ENCODE measurements at regions not wholly inside any gene's neighbourhood (a gene's known extent, or its start where the extent isn't known, plus 50 kb on each side); places are given as distances from the start of the nearest gene placed in this dataset.

- DNase-seq (ENCODE audit: low read depth in 2 of 2): no peak
- no peaks in the 10 kb centered on the region for H3K4me1 ChIP-seq (ENCODE audit: control insufficient read depth, extremely low read depth, insufficient read depth, low read length)
Measured at GRCh38 chr1:87185077-87185476, 143.6 kb upstream of the LMO4 start.

GRCh38 chr1:87186346-87186745 lies 142.3 kb upstream of the LMO4 start:
- H3K4me2 ChIP-seq (ENCODE audit: extremely low read depth, insufficient read depth, low read length): no peak overlapping the region

More at GRCh38 chr1:87185077-87185476, 143.6 kb upstream of the LMO4 start:
- no peak for TF ChIP-seq EZH2 (IDR thresholded peaks at IDR 0.05; ENCODE audit: low read length, missing control alignments)
- TF ChIP-seq CTCF (conservative IDR thresholded peaks at IDR 0.05 in 1 of 2, IDR thresholded peaks at IDR 0.05 in 1 of 2; ENCODE audit: low read depth in 1 of 2, low read length in 2 of 2): no peak
- Histone ChIP-seq H3K27me3 (ENCODE audit: control insufficient read depth, insufficient read depth, low read length) (no peaks in the 10 kb centered on the region), H3K27ac (ENCODE audit: insufficient read depth, low read length) (no peak overlapping the region), H3K79me2 (ENCODE audit: control insufficient read depth, insufficient read depth, low read length) (no peaks in the 10 kb centered on the region), H3K4me3 (replicated peaks in 1 of 4; ENCODE audit: control extremely low read depth in 1 of 4, insufficient read depth in 1 of 4, low read depth in 3 of 4, low read length in 4 of 4) (no peak overlapping the region), H3K36me3 (ENCODE audit: control insufficient read depth, insufficient read depth, low read length) (no peaks in the 10 kb centered on the region), H3K9ac (ENCODE audit: insufficient read depth, low read length) (no peak overlapping the region), H3K4me2 (ENCODE audit: extremely low read depth, insufficient read depth, low read length) (no peak overlapping the region), H3K9me3 (ENCODE audit: control insufficient read depth, insufficient read depth, low read depth, low read length) (no peaks in the 10 kb centered on the region), H4K20me1 (ENCODE audit: control insufficient read depth, extremely low read depth, insufficient read depth, low read length) (no peaks in the 10 kb centered on the region), H2AFZ (ENCODE audit: low read length) (no peak overlapping the region)

GRCh38 chr1:87188640-87189039 lies 140.0 kb upstream of the LMO4 start:
- Histone ChIP-seq H3K79me2 (ENCODE audit: control insufficient read depth, insufficient read depth, low read length) (no peaks in the 10 kb centered on the region), H3K4me3 (replicated peaks in 1 of 4; ENCODE audit: control extremely low read depth in 1 of 4, insufficient read depth in 1 of 4, low read depth in 3 of 4, low read length in 4 of 4) (no peak overlapping the region), H3K4me2 (ENCODE audit: extremely low read depth, insufficient read depth, low read length) (no peak overlapping the region), H3K9ac (ENCODE audit: insufficient read depth, low read length) (no peak overlapping the region), H4K20me1 (ENCODE audit: control insufficient read depth, extremely low read depth, insufficient read depth, low read length) (no peaks in the 10 kb centered on the region), H2AFZ (ENCODE audit: low read length) (no peak overlapping the region), H3K27ac (ENCODE audit: insufficient read depth, low read length) (no peak overlapping the region), H3K4me1 (ENCODE audit: control insufficient read depth, extremely low read depth, insufficient read depth, low read length) (no peaks in the 10 kb centered on the region), H3K36me3 (ENCODE audit: control insufficient read depth, insufficient read depth, low read length) (no peaks in the 10 kb centered on the region), H3K27me3 (ENCODE audit: control insufficient read depth, insufficient read depth, low read length) (no peaks in the 10 kb centered on the region), H3K9me3 (ENCODE audit: control insufficient read depth, insufficient read depth, low read depth, low read length) (no peaks in the 10 kb centered on the region)
- DNase-seq (ENCODE audit: low read depth in 2 of 2): no peak
- TF ChIP-seq EZH2 (IDR thresholded peaks at IDR 0.05; ENCODE audit: low read length, missing control alignments) (no peak), CTCF (conservative IDR thresholded peaks at IDR 0.05 in 1 of 2, IDR thresholded peaks at IDR 0.05 in 1 of 2; ENCODE audit: low read depth in 1 of 2, low read length in 2 of 2) (no peak)

More at GRCh38 chr1:87186346-87186745, 142.3 kb upstream of the LMO4 start:
- H3K9ac ChIP-seq (ENCODE audit: insufficient read depth, low read length): no peak overlapping the region
- H3K4me3 ChIP-seq (replicated peaks in 1 of 4; ENCODE audit: control extremely low read depth in 1 of 4, insufficient read depth in 1 of 4, low read depth in 3 of 4, low read length in 4 of 4): no peak overlapping the region
- H3K4me1 ChIP-seq (ENCODE audit: control insufficient read depth, extremely low read depth, insufficient read depth, low read length): no peaks in the 10 kb centered on the region
- H3K79me2 ChIP-seq (ENCODE audit: control insufficient read depth, insufficient read depth, low read length): no peaks in the 10 kb centered on the region
- TF ChIP-seq EZH2 (IDR thresholded peaks at IDR 0.05; ENCODE audit: low read length, missing control alignments) (no peak), CTCF (conservative IDR thresholded peaks at IDR 0.05 in 1 of 2, IDR thresholded peaks at IDR 0.05 in 1 of 2; ENCODE audit: low read depth in 1 of 2, low read length in 2 of 2) (no peak)
- no peaks in the 10 kb centered on the region for H3K27me3 ChIP-seq (ENCODE audit: control insufficient read depth, insufficient read depth, low read length)
- no peak for DNase-seq (ENCODE audit: low read depth in 2 of 2)
- no peaks in the 10 kb centered on the region for H3K9me3 ChIP-seq (ENCODE audit: control insufficient read depth, insufficient read depth, low read depth, low read length)
- no peak overlapping the region for H2AFZ ChIP-seq (ENCODE audit: low read length)
- no peaks in the 10 kb centered on the region for H3K36me3 ChIP-seq (ENCODE audit: control insufficient read depth, insufficient read depth, low read length)
- no peaks in the 10 kb centered on the region for H4K20me1 ChIP-seq (ENCODE audit: control insufficient read depth, extremely low read depth, insufficient read depth, low read length)
- no peak overlapping the region for H3K27ac ChIP-seq (ENCODE audit: insufficient read depth, low read length)
